Osteoblast (primary cell): ENCODE measurements at regions not wholly inside any gene's neighbourhood (a gene's known extent, or its start where the extent isn't known, plus 50 kb on each side); places are given as distances from the start of the nearest gene placed in this dataset.

Source experiments
- DNase-seq: peaks from one replicate; pipeline ENCODE4 v3.0.0; 2011; ENCODE audit warnings: low spot score, mixed read lengths; ENCODE audit not compliant: insufficient read length; ENCODE audit errors: missing footprints
- H2AFZ ChIP-seq: 2 replicates; pipeline ENCODE4 v1.6.0; 2011; ENCODE audit warnings: mild to moderate bottlenecking, low read length
- H3K27ac ChIP-seq: 2 replicates; pipeline ENCODE4 v1.5.1; 2011; ENCODE audit warnings: mild to moderate bottlenecking, low read depth, low read length, moderate library complexity
- H3K27me3 ChIP-seq: 2 replicates; pipeline ENCODE4 v1.6.0; 2012; ENCODE audit warnings: mild to moderate bottlenecking, control low read depth, inconsistent platforms, low read length, moderate library complexity; ENCODE audit not compliant: insufficient read depth
- H3K36me3 ChIP-seq: 2 replicates; pipeline ENCODE4 v1.5.1; 2011; ENCODE audit warnings: mild to moderate bottlenecking, low read length, control low read depth, moderate library complexity; ENCODE audit not compliant: insufficient read depth
- H3K4me1 ChIP-seq: 2 replicates; pipeline ENCODE4 v1.5.1; 2011; ENCODE audit warnings: mild to moderate bottlenecking, low read length, control low read depth, moderate library complexity; ENCODE audit not compliant: insufficient read depth
- H3K4me2 ChIP-seq: 2 replicates; pipeline ENCODE4 v1.6.0; 2011; ENCODE audit warnings: mild to moderate bottlenecking, low read length; ENCODE audit not compliant: insufficient read depth
- H3K4me3 ChIP-seq: fragments of 200-600 bp; sonication (generic); 3 replicates; pipeline ENCODE4 v1.5.1; 2012; ENCODE audit warnings: mild to moderate bottlenecking, low read length, inconsistent platforms; ENCODE audit not compliant: insufficient read depth
- H3K79me2 ChIP-seq: 2 replicates; pipeline ENCODE4 v1.6.0; 2012; ENCODE audit warnings: mild to moderate bottlenecking, low read length, control low read depth, inconsistent platforms; ENCODE audit not compliant: insufficient read depth
- H3K9me3 ChIP-seq: 2 replicates; pipeline ENCODE4 v1.5.1; 2011; ENCODE audit warnings: low read depth, low read length, control low read depth
- H4K20me1 ChIP-seq: 2 replicates; pipeline ENCODE4 v1.6.0; 2012; ENCODE audit warnings: mild to moderate bottlenecking, low read length, control low read depth; ENCODE audit not compliant: insufficient read depth
- TF ChIP-seq, protein P1 (sequence below): IDR thresholded peaks from 2 replicates; pipeline ENCODE4 v1.5.1; 2011; ENCODE audit warnings: mild to moderate bottlenecking, low read depth, low read length, moderate library complexity; ENCODE audit errors: extremely low read depth

GRCh38 chr2:182619276-182619675 lies 96.8 kb upstream of the DNAJC10 start:
- TF ChIP-seq, protein P1, sequence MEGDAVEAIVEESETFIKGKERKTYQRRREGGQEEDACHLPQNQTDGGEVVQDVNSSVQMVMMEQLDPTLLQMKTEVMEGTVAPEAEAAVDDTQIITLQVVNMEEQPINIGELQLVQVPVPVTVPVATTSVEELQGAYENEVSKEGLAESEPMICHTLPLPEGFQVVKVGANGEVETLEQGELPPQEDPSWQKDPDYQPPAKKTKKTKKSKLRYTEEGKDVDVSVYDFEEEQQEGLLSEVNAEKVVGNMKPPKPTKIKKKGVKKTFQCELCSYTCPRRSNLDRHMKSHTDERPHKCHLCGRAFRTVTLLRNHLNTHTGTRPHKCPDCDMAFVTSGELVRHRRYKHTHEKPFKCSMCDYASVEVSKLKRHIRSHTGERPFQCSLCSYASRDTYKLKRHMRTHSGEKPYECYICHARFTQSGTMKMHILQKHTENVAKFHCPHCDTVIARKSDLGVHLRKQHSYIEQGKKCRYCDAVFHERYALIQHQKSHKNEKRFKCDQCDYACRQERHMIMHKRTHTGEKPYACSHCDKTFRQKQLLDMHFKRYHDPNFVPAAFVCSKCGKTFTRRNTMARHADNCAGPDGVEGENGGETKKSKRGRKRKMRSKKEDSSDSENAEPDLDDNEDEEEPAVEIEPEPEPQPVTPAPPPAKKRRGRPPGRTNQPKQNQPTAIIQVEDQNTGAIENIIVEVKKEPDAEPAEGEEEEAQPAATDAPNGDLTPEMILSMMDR: no peak
- Histone ChIP-seq H3K4me3 (no peak overlapping the region), H3K36me3 (no peaks in the 10 kb centered on the region), H3K9me3 (no peaks in the 10 kb centered on the region), H3K27ac (no peak overlapping the region), H3K4me2 (no peak overlapping the region), H4K20me1 (no peaks in the 10 kb centered on the region), H3K27me3 (no peaks in the 10 kb centered on the region), H3K79me2 (no peaks in the 10 kb centered on the region), H2AFZ (no peak overlapping the region), H3K4me1 (peaks cover 30% of the 10 kb centered on the region)
- DNase-seq: no peak

DNA sequence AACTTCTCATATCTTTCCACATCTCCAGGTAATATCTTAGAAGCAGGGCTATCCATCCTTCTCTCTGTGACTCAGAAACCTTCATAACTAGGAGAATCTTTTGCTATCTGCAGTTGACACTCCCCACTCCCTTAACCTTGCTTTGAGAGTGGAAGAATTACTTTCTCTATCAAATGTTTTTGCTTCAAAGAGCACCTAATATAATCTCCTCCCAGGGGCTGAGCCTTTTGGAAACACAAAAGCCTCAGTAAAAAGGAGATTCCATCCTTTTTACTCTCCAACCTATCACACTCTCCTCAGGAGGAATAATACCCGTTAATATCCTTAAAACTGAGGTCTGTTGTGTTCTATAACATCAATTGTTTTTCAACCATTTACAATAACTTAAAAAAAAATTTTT lies 94.9 kb upstream of the DNAJC10 start:
- TF ChIP-seq, protein P1: no peak

GRCh38 chr2:182621810-182622209 lies 94.2 kb upstream of the DNAJC10 start:
- H2AFZ ChIP-seq: no peak overlapping the region
- no peaks in the 10 kb centered on the region for H3K27me3 ChIP-seq
- H3K4me1 ChIP-seq: peaks cover 10% of the 10 kb centered on the region
- TF ChIP-seq, protein P1: no peak
- no peaks in the 10 kb centered on the region for H3K9me3 ChIP-seq
- H3K36me3 ChIP-seq: no peaks in the 10 kb centered on the region
- no peak overlapping the region for H3K4me2 ChIP-seq
- no peak overlapping the region for H3K4me3 ChIP-seq
- DNase-seq: no peak
- no peaks in the 10 kb centered on the region for H3K79me2 ChIP-seq
- no peak overlapping the region for H3K27ac ChIP-seq
- H4K20me1 ChIP-seq: no peaks in the 10 kb centered on the region

More for the DNA sequence above, 94.9 kb upstream of the DNAJC10 start:
- no peaks in the 10 kb centered on the region for H3K9me3 ChIP-seq
- no peaks in the 10 kb centered on the region for H3K36me3 ChIP-seq
- H3K27me3 ChIP-seq: no peaks in the 10 kb centered on the region
- peaks cover 16% of the 10 kb centered on the region for H3K4me1 ChIP-seq
- no peak overlapping the region for H3K4me2 ChIP-seq
- DNase-seq: no peak
- no peak overlapping the region for H3K4me3 ChIP-seq
- H3K79me2 ChIP-seq: no peaks in the 10 kb centered on the region
- H3K27ac ChIP-seq: no peak overlapping the region
- no peaks in the 10 kb centered on the region for H4K20me1 ChIP-seq
- no peak overlapping the region for H2AFZ ChIP-seq

DNA sequence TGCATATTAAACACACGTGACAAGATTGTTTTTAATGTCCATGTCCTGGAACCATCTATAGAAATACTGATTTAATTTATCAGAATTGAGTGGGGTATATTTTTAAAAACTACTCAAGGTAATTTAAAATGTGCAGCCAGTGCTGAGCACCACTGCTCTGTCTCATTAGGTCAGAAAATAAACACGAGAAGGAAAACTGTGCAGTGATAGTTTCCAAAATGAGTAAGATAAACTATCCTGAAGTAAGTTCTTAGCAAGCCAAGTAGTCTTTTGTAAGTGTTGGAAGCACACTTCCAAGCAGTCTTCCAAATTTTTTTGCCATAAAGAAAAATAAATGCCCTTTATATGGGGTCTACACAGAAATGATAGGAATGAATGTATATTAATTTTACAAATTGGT lies 93.8 kb upstream of the DNAJC10 start:
- Histone ChIP-seq H3K27me3 (no peaks in the 10 kb centered on the region), H3K4me1 (peaks cover 5% of the 10 kb centered on the region), H3K4me2 (no peak overlapping the region), H3K36me3 (no peaks in the 10 kb centered on the region), H3K27ac (no peak overlapping the region), H2AFZ (no peak overlapping the region), H3K9me3 (no peaks in the 10 kb centered on the region), H3K4me3 (no peak overlapping the region), H4K20me1 (no peaks in the 10 kb centered on the region), H3K79me2 (no peaks in the 10 kb centered on the region)
- DNase-seq: no peak
- TF ChIP-seq, protein P1: no peak
